ENCODE measurements at regions not wholly inside any gene's neighbourhood (a gene's known extent, or its start where the extent isn't known, plus 50 kb on each side); places are given as distances from the start of the nearest gene placed in this dataset.

GRCh38 chr10:36638462-36639155 lies 486.8 kb upstream of the ANKRD30A start:
- Histone ChIP-seq H3K79me2 (ENCODE audit: low read length) (no peaks in the 10 kb centered on the region), H3K4me1 (ENCODE audit: low read length) (no peaks in the 10 kb centered on the region), H3K9me3 (ENCODE audit: insufficient read depth, low read length) (no peaks in the 10 kb centered on the region), H3K27ac (ENCODE audit: low read length) (no peak overlapping the region), H3K4me3 (ENCODE audit: low read length) (no peak overlapping the region), H2AFZ (ENCODE audit: low read depth, low read length) (no peak overlapping the region), H4K20me1 (ENCODE audit: insufficient read depth, low read length) (no peaks in the 10 kb centered on the region), H3K36me3 (replicated peaks; ENCODE audit: low read depth, low read length) (no peaks in the 10 kb centered on the region), H3K9ac (ENCODE audit: low read length) (no peak overlapping the region), H3K4me2 (ENCODE audit: low read length) (no peak overlapping the region), H3K27me3 (ENCODE audit: low read depth, low read length) (no peaks in the 10 kb centered on the region)
- TF ChIP-seq EZH2phosphoT487 (IDR thresholded peaks at IDR 0.05; ENCODE audit: low read depth) (no peak), CTCF (IDR thresholded peaks at IDR 0.05; ENCODE audit: low read depth, low read length) (no peak)

GRCh38 chr10:36636879-36637278 lies 488.5 kb upstream of the ANKRD30A start:
- Histone ChIP-seq H3K4me2 (ENCODE audit: low read length) (no peak overlapping the region), H3K9me3 (ENCODE audit: insufficient read depth, low read length) (no peaks in the 10 kb centered on the region), H3K27me3 (ENCODE audit: low read depth, low read length) (no peaks in the 10 kb centered on the region), H3K9ac (ENCODE audit: low read length) (no peak overlapping the region), H3K4me1 (ENCODE audit: low read length) (no peaks in the 10 kb centered on the region), H3K27ac (ENCODE audit: low read length) (no peak overlapping the region), H4K20me1 (ENCODE audit: insufficient read depth, low read length) (no peaks in the 10 kb centered on the region), H3K79me2 (ENCODE audit: low read length) (no peaks in the 10 kb centered on the region), H2AFZ (ENCODE audit: low read depth, low read length) (no peak overlapping the region), H3K4me3 (ENCODE audit: low read length) (no peak overlapping the region), H3K36me3 (replicated peaks; ENCODE audit: low read depth, low read length) (no peaks in the 10 kb centered on the region)
- no peak for TF ChIP-seq CTCF (IDR thresholded peaks at IDR 0.05; ENCODE audit: low read depth, low read length)
- TF ChIP-seq EZH2phosphoT487 (IDR thresholded peaks at IDR 0.05; ENCODE audit: low read depth) = no peak

GRCh38 chr10:36636285-36636839 lies 489.0 kb upstream of the ANKRD30A start:
- Histone ChIP-seq H2AFZ (ENCODE audit: low read depth, low read length) (no peak overlapping the region), H3K4me3 (ENCODE audit: low read length) (no peak overlapping the region), H3K9me3 (ENCODE audit: insufficient read depth, low read length) (no peaks in the 10 kb centered on the region), H3K36me3 (replicated peaks; ENCODE audit: low read depth, low read length) (no peaks in the 10 kb centered on the region), H4K20me1 (ENCODE audit: insufficient read depth, low read length) (no peaks in the 10 kb centered on the region), H3K9ac (ENCODE audit: low read length) (no peak overlapping the region), H3K27ac (ENCODE audit: low read length) (no peak overlapping the region), H3K27me3 (ENCODE audit: low read depth, low read length) (no peaks in the 10 kb centered on the region), H3K79me2 (ENCODE audit: low read length) (no peaks in the 10 kb centered on the region), H3K4me1 (ENCODE audit: low read length) (no peaks in the 10 kb centered on the region), H3K4me2 (ENCODE audit: low read length) (no peak overlapping the region)
- TF ChIP-seq EZH2phosphoT487 (IDR thresholded peaks at IDR 0.05; ENCODE audit: low read depth) (no peak), CTCF (IDR thresholded peaks at IDR 0.05; ENCODE audit: low read depth, low read length) (no peak)

GRCh38 chr10:36634916-36635315 lies 490.5 kb upstream of the ANKRD30A start:
- Histone ChIP-seq H3K9me3 (ENCODE audit: insufficient read depth, low read length) (no peaks in the 10 kb centered on the region), H3K4me3 (ENCODE audit: low read length) (no peak overlapping the region), H3K4me1 (ENCODE audit: low read length) (no peaks in the 10 kb centered on the region), H3K9ac (ENCODE audit: low read length) (no peak overlapping the region), H3K27me3 (ENCODE audit: low read depth, low read length) (no peaks in the 10 kb centered on the region), H4K20me1 (ENCODE audit: insufficient read depth, low read length) (no peaks in the 10 kb centered on the region), H3K27ac (ENCODE audit: low read length) (no peak overlapping the region), H2AFZ (ENCODE audit: low read depth, low read length) (no peak overlapping the region), H3K4me2 (ENCODE audit: low read length) (no peak overlapping the region), H3K79me2 (ENCODE audit: low read length) (no peaks in the 10 kb centered on the region), H3K36me3 (replicated peaks; ENCODE audit: low read depth, low read length) (no peaks in the 10 kb centered on the region)
- TF ChIP-seq EZH2phosphoT487 (IDR thresholded peaks at IDR 0.05; ENCODE audit: low read depth) = no peak

Measured in OCI-LY3 (cell line).